ENCODE measurements at regions not wholly inside any gene's neighbourhood (a gene's known extent, or its start where the extent isn't known, plus 50 kb on each side); places are given as distances from the start of the nearest gene placed in this dataset.
A peak's percentile ranks its signal among the peaks of the same experiment; 100 is the strongest.
"Not testable (repeated sequence)": the region's sequence is repeated elsewhere in the genome, so short reads cannot be mapped to it uniquely, and the experiment has no call there.

DNA sequence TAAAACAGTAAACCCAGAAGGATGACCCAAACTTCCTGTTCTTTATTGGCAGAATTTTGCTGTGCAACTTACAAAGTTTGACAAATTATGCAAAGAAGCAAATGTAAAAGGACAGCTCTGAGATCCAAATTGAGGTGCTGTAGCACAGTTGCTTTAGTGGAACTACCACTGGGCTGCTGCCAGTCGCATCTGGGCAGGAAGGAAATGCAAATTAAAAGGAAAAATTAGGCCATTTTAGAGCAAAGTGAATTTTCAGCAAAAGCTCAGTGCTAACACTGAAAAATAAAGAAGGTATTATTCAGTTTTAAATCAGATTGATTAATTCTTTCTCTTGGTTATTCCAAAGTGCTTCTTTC, 104.5 kb downstream of the ZMAT3 start:
- DNase-seq (ENCODE audit: missing footprints) (no peak), ATAC-seq (peak; percentile 16)
- intact Hi-C loops (cut with DNase I): no loop called here

DNA sequence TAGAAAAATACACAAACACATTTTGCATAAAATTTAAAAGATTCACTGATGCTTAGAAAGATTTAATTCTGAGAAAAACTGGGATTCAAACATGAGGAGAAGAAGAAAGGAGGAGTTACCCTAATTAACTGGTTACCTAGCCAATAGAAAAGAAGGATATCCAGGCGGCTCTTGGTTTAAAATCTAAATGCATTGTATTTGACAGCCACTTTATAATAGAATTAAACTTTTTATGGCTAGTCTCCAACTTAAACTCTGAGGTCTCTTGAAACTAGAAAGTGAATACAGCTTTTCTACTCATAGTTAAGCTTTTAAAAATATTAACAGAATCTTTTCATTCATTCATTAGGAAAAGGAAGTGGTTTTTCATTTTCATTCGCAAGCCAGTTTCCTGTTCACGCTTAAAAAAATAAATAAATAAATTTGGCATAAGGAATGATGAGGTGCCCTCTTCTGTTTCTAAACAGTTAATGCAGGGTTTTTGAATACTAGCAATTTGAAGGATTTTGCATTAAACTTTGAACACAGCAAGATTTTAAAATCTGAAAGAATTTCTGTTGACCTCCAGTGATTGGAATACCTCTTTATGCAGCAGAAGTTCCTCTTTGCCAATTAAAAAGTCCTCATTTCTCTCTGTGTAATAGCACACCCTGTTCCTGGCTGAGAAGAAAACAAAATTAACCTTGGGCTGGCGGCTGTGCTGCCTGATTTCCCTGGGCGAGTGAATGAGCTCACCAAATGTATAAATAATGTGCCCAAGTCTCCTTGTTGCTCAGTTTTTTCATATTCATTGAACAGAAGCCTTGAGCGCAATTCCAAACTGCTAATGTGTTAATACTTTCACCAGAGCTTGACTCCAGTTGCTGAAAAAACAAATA, 105.1 kb downstream of the ZMAT3 start:
- ATAC-seq: peak; percentile 59
- DNase-seq (ENCODE audit: missing footprints): no peak
- intact Hi-C loops (cut with DNase I): loop anchor here (1.0 kb wide), 1 partner anchor 530 kb away; no protein-coding TSS in a partner anchor

DNA sequence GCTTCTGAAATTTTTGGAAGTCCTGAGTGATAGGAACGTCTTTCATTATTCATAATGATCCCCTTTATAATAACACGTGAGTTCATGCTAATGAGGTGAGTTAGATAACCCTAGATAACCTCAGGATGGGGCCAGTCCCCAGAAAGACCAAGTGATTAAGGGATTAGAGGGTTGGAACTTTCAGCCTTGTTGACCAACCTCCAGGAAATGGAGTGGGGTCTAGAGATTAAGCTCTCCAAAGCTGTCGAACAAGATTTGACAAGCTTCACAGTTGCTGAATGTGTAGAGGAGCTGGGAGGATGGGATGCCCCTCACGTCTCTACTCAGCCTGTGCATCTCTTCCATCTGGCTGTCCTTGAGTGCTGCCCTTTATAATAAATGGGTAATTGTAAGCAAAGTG, 107.1 kb downstream of the ZMAT3 start:
- DNase-seq (ENCODE audit: missing footprints): no peak
- intact Hi-C loops (cut with DNase I): no loop called here
- ATAC-seq: no peak

- ATAC-seq: no peak
- intact Hi-C loops (cut with DNase I): no loop called here
- DNase-seq (ENCODE audit: missing footprints): no peak
Observed at GRCh38 chr3:178960918-178961317, 110.7 kb downstream of the ZMAT3 start.

GRCh38 chr3:178960181-178960580, 111.4 kb downstream of the ZMAT3 start:
- intact Hi-C loops (cut with DNase I): no loop called here
- ATAC-seq (no peak), DNase-seq (ENCODE audit: missing footprints) (no peak)

- DNase-seq (ENCODE audit: missing footprints): no peak
- intact Hi-C loops (cut with DNase I): no loop called here
- no peak for ATAC-seq
Observed at GRCh38 chr3:178950676-178951075, 120.9 kb downstream of the ZMAT3 start.

GRCh38 chr3:178949896-178950295, 121.7 kb downstream of the ZMAT3 start:
- DNase-seq (ENCODE audit: missing footprints) (no peak), ATAC-seq (no peak)
- intact Hi-C loops (cut with DNase I): loop anchor here (5.0 to 10.0 kb wide), 2 partner anchors 75 to 508 kb away; no protein-coding TSS in a partner anchor

DNA sequence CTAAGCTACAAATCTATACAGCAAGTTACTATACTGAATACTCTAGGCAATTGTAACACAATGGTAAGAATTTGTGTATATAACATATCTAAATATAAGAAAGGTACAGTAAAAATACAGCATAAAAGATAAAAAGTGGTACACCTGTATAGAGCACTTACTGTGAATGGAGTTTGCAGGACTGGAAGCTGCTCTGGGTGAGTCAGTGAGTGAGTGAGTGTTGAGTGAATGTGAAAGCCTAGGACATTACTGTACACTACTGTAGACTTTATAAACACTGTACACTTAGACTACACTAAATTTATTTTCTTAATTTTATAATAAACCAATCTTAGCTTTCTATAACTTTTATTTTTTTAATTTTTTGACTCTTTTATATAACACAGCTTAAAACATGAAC, 123.1 kb downstream of the ZMAT3 start:
- intact Hi-C loops (cut with DNase I): loop anchor here (5.0 to 10.0 kb wide), 2 partner anchors 74 to 506 kb away; no protein-coding TSS in a partner anchor
- no peak for ATAC-seq
- DNase-seq (ENCODE audit: missing footprints): no peak

DNA sequence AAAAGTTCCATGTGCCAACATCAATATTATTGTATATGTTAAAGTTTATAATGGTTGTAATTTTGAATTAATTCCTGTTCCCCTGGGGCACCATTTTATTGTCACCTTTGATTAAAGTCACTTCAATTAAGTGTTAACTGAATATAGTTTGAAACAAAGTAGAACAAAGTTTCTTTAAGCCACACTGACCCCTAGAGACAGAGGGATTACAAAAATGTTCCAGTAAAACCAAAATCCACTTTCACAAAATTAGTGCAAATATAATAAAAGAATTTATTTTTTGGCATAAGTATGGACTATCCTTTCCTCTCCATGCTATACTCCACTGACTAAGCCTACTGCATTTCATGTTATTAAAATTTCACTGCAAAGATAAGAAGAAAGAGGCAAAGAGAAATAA, 123.9 kb downstream of the ZMAT3 start:
- intact Hi-C loops (cut with DNase I): loop anchor here (5.0 to 10.0 kb wide), 2 partner anchors 73 to 505 kb away; no protein-coding TSS in a partner anchor
- ATAC-seq: no peak
- no peak for DNase-seq (ENCODE audit: missing footprints)

DNA sequence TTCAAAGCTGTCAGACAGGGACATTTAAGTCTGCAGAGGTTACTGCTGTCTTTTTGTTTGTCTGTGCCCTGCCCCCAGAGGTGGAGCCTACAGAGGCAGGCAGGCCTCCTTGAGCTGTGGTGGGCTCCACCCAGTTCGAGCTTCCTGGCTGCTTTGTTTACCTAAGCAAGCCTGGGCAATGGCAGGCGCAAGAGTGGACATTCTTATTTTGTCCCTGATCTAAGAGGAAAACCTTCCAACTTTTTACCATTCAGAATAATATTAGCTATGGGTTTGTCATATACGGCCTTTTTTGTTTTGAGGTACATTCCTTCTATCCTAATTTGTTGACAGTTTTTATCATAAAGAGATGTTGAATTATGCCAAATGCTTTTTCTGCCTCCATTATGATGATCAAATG, 129.3 kb downstream of the ZMAT3 start:
- not testable (repeated sequence) for ATAC-seq; DNase-seq (ENCODE audit: missing footprints)
- intact Hi-C loops (cut with DNase I): loop anchor here (10.0 kb wide), 1 partner anchor 67 kb away; no protein-coding TSS in a partner anchor

DNA sequence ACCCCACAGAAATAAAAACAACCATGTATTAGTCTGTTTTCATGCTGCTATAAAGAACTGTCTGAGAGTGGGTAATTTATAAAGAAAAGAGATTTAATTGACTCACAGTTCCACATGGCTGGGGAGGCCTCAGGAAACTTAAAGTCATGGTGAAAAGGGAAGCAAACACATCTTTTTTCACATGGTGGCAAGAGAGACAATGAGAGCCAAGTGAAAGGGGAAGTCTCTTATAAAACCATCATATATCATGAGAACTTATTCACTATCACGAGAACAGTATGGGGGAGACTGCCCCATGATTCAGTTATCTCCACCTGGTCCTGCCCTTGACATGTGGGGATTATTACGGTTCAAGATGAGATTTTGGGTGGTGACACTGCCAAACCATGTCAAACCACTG, 141.5 kb downstream of the ZMAT3 start:
- intact Hi-C loops (cut with DNase I): no loop called here

DNA sequence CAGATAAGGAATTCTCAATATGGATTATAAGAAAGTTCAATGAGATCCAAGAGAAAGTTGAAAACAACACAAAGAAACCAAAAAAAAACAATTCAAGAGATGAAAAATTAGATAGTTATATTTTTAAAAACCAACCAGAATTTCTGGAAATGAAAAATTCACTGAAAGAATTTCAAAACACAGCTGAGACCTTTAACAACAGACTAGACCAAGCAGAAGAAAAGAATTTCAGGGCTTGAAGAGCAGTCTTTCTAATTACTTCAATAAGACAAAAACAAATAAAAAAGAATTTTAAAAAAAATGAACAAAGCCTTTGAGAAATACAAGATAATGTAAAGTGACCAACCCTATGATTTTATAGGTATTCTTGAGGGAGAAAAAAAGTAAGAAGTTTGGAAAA, 155.4 kb downstream of the ZMAT3 start:
- DNase-seq (ENCODE audit: missing footprints): no peak
- no peak for ATAC-seq
- intact Hi-C loops (cut with DNase I): no loop called here

More for the DNA sequence above, 141.5 kb downstream of the ZMAT3 start:
- DNase-seq (ENCODE audit: missing footprints) (no peak), ATAC-seq (no peak)

DNA sequence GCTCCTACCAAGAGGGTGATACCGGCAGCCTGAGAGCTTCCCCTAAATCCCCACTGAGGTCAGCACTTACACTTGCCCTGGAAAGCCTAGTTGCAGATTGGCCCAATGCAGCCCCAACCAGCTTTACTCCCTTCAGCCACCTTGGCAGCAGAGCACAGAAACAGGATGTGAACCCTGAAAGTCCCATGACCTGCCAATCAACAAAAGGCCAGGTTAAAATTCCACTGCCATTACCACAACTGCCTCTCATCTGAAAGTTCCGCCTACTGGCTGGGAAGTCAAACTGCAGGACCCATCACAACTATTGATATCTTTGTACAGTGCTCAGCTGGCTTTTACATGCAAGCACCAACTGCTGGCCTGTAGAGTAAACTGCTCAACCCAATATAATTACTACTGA, 156.2 kb downstream of the ZMAT3 start:
- no peak for ATAC-seq
- intact Hi-C loops (cut with DNase I): no loop called here
- DNase-seq (ENCODE audit: missing footprints): no peak

- DNase-seq (ENCODE audit: missing footprints): no peak
- intact Hi-C loops (cut with DNase I): no loop called here
- ATAC-seq: no peak
Observed at GRCh38 chr3:178907081-178907480, 164.5 kb downstream of the ZMAT3 start.

DNA sequence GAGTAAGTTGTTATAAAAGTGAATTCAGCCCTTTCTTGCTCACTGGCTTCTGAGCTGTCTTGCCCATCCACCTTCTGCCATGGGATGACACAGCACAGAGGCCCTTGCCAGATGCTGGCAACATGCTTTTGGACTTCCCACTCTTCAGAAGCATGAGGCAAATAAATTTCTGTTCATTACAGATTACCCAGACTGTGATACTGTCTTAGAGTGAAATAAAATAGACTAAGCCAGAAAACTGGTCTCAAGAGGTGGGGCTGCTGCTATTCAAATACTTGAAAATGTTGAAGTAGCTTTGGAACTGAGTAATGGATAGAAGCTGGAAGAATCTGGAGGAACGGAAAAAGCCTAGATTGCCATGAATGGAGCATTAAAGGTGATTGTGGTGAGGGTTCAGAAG, 170.4 kb downstream of the ZMAT3 start:
- intact Hi-C loops (cut with DNase I): loop anchor here (2.0 kb wide), 1 partner anchor 20 kb away; no protein-coding TSS in a partner anchor
- ATAC-seq: no peak
- no peak for DNase-seq (ENCODE audit: missing footprints)

GRCh38 chr3:178900029-178900646, 171.5 kb downstream of the ZMAT3 start:
- DNase-seq (ENCODE audit: missing footprints) (no peak), ATAC-seq (no peak)
- intact Hi-C loops (cut with DNase I): loop anchor here (2.0 kb wide), 1 partner anchor 21 kb away; no protein-coding TSS in a partner anchor

- no peak for ATAC-seq
- intact Hi-C loops (cut with DNase I): no loop called here
Observed at GRCh38 chr3:178895178-178895789, 176.3 kb downstream of the ZMAT3 start.

More at GRCh38 chr3:178895178-178895789, 176.3 kb downstream of the ZMAT3 start:
- DNase-seq (ENCODE audit: missing footprints): no peak
